ENCODE measurements at regions not wholly inside any gene's neighbourhood (a gene's known extent, or its start where the extent isn't known, plus 50 kb on each side); places are given as distances from the start of the nearest gene placed in this dataset.

DNA sequence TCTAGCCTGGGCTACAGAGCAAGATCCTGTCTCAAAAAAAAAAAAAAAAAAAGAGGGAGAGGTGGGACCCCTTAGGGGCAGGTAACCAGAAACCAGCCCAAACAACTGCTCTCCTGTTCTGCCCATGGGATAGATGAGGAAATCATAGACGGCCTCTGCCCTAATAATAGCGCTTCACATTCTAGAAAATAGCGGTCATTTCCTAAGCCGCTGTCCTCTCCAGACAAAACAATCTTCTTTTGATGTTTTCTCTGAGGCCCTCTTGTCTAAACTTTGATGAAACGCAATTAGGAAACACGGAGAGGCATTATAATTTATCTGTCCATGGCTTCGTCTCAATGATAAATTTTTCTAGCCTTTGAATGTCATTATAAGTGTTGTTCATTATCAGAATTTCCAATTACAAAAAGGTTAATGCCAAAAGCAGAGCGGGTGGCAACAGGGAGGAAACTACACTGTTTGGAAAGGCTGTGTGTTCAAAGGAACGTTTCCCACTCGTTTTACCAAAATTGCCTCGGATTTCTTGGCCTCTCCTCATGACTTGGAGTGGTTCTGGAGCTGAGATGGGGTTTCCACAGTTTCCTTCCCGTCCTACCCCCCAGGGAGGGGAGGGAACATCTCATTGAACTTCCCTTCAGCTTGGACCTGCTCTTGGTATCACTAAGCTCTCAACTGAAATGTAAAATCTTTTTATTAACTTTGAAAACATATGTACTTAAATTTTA lies 151.6 kb upstream of the ZNF236 start:
- no peak for DNase-seq
- intact Hi-C loops (cut with DNase I; ENCODE audit: low total_unique reads) (no loop called here), in situ Hi-C loops (cut with MboI; ENCODE audit: low pct_ligation_motif_present in 1 of 4, low pct_unique_long_range_greater_than_20kb in 1 of 4, low sequenced_read_pairs in 3 of 4) (no loop called here)
- Histone ChIP-seq H3K4me3 (no peak overlapping the region), H3K4me1 (no peaks in the 10 kb centered on the region), H3K27ac (no peak overlapping the region), H3K9me3 (no peaks in the 10 kb centered on the region), H3K36me3 (no peaks in the 10 kb centered on the region), H3K27me3 (no peaks in the 10 kb centered on the region)
- 66 to 71% methylated on average over 7 to 12 of the region's 12 CpGs for WGBS, 2 donors (ENCODE audit: low coverage in 1 of 2)
- TF ChIP-seq, protein P1, sequence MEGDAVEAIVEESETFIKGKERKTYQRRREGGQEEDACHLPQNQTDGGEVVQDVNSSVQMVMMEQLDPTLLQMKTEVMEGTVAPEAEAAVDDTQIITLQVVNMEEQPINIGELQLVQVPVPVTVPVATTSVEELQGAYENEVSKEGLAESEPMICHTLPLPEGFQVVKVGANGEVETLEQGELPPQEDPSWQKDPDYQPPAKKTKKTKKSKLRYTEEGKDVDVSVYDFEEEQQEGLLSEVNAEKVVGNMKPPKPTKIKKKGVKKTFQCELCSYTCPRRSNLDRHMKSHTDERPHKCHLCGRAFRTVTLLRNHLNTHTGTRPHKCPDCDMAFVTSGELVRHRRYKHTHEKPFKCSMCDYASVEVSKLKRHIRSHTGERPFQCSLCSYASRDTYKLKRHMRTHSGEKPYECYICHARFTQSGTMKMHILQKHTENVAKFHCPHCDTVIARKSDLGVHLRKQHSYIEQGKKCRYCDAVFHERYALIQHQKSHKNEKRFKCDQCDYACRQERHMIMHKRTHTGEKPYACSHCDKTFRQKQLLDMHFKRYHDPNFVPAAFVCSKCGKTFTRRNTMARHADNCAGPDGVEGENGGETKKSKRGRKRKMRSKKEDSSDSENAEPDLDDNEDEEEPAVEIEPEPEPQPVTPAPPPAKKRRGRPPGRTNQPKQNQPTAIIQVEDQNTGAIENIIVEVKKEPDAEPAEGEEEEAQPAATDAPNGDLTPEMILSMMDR (IDR thresholded peaks at IDR 0.05): no peak
- TF ChIP-seq EP300 (IDR thresholded peaks at IDR 0.05; ENCODE audit: low read depth) (no peak), POLR2A (IDR thresholded peaks at IDR 0.05) (no peak), POLR2AphosphoS5 (IDR thresholded peaks at IDR 0.05) (no peak)

- in situ Hi-C loops (cut with MboI; ENCODE audit: low pct_ligation_motif_present in 1 of 4, low pct_unique_long_range_greater_than_20kb in 1 of 4, low sequenced_read_pairs in 3 of 4) (no loop called here), intact Hi-C loops (cut with DNase I; ENCODE audit: low total_unique reads) (no loop called here)
- DNase-seq: no peak
- H3K4me1 ChIP-seq: no peaks in the 10 kb centered on the region
- no peak overlapping the region for H3K27ac ChIP-seq
- H3K27me3 ChIP-seq: no peaks in the 10 kb centered on the region
- TF ChIP-seq POLR2A (IDR thresholded peaks at IDR 0.05) (no peak), POLR2AphosphoS5 (IDR thresholded peaks at IDR 0.05) (no peak), EP300 (IDR thresholded peaks at IDR 0.05; ENCODE audit: low read depth) (no peak)
- TF ChIP-seq, protein P1 (IDR thresholded peaks at IDR 0.05): no peak
- 78% methylated on average over 5 of the region's 5 CpGs; no CpG with 5 or more reads in 1 of the 2 donors for WGBS, 2 donors (ENCODE audit: low coverage in 1 of 2)
- H3K4me3 ChIP-seq: no peak overlapping the region
- H3K36me3 ChIP-seq: no peaks in the 10 kb centered on the region
- no peaks in the 10 kb centered on the region for H3K9me3 ChIP-seq
Measured at GRCh38 chr18:76668546-76668945, 153.8 kb upstream of the ZNF236 start.

GRCh38 chr18:76668119-76668518 lies 154.2 kb upstream of the ZNF236 start:
- Histone ChIP-seq H3K36me3 (no peaks in the 10 kb centered on the region), H3K27me3 (no peaks in the 10 kb centered on the region), H3K4me3 (no peak overlapping the region), H3K9me3 (no peaks in the 10 kb centered on the region), H3K27ac (no peak overlapping the region), H3K4me1 (no peaks in the 10 kb centered on the region)
- no peak for TF ChIP-seq POLR2A (IDR thresholded peaks at IDR 0.05)
- 93 to 100% methylated on average over 1 to 8 of the region's 8 CpGs for WGBS, 2 donors (ENCODE audit: low coverage in 1 of 2)
- in situ Hi-C loops (cut with MboI; ENCODE audit: low pct_ligation_motif_present in 1 of 4, low pct_unique_long_range_greater_than_20kb in 1 of 4, low sequenced_read_pairs in 3 of 4): no loop called here
- no peak for DNase-seq
- intact Hi-C loops (cut with DNase I; ENCODE audit: low total_unique reads): no loop called here

GRCh38 chr18:76667603-76668002 lies 154.8 kb upstream of the ZNF236 start:
- in situ Hi-C loops (cut with MboI; ENCODE audit: low pct_ligation_motif_present in 1 of 4, low pct_unique_long_range_greater_than_20kb in 1 of 4, low sequenced_read_pairs in 3 of 4): no loop called here
- no peak overlapping the region for H3K4me3 ChIP-seq
- DNase-seq: no peak
- H3K9me3 ChIP-seq: no peaks in the 10 kb centered on the region
- WGBS, 2 donors (ENCODE audit: low coverage in 1 of 2): 94% methylated on average over 12 of the region's 12 CpGs; no CpG with 5 or more reads in 1 of the 2 donors
- intact Hi-C loops (cut with DNase I; ENCODE audit: low total_unique reads): no loop called here
- no peak for TF ChIP-seq EP300 (IDR thresholded peaks at IDR 0.05; ENCODE audit: low read depth)
- TF ChIP-seq POLR2AphosphoS5 (IDR thresholded peaks at IDR 0.05): no peak
- TF ChIP-seq POLR2A (IDR thresholded peaks at IDR 0.05): no peak
- TF ChIP-seq, protein P1 (IDR thresholded peaks at IDR 0.05): no peak
- H3K4me1 ChIP-seq: no peaks in the 10 kb centered on the region
- H3K27me3 ChIP-seq: no peaks in the 10 kb centered on the region
- no peaks in the 10 kb centered on the region for H3K36me3 ChIP-seq
- H3K27ac ChIP-seq: no peak overlapping the region

DNA sequence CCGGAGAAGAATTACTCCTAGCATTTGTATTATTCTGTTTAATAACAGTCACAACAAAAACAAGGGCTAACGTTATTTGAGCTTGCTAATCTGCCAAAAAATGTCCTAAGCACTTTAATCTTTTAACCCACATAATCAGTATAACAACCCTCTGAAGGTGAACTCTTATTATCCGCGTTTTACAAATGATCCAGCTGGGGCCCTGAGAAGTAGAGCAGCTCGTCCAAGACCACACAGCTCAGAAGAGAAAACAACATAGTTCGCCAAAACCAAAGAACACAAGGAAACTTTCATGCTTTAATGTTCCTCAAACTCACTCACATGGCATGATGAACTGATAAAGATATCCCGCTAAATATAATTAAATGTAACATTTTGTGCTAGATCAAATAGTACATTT lies 159.7 kb upstream of the ZNF236 start:
- Histone ChIP-seq H3K9me3 (no peaks in the 10 kb centered on the region), H3K4me1 (no peaks in the 10 kb centered on the region), H3K27me3 (no peaks in the 10 kb centered on the region), H3K27ac (no peak overlapping the region), H3K36me3 (no peaks in the 10 kb centered on the region), H3K4me3 (no peak overlapping the region)
- intact Hi-C loops (cut with DNase I; ENCODE audit: low total_unique reads): no loop called here
- in situ Hi-C loops (cut with MboI; ENCODE audit: low pct_ligation_motif_present in 1 of 4, low pct_unique_long_range_greater_than_20kb in 1 of 4, low sequenced_read_pairs in 3 of 4): no loop called here
- no peak for DNase-seq
- TF ChIP-seq, protein P1 (IDR thresholded peaks at IDR 0.05): no peak
- TF ChIP-seq POLR2A (IDR thresholded peaks at IDR 0.05): no peak
- TF ChIP-seq POLR2AphosphoS5 (IDR thresholded peaks at IDR 0.05): no peak
- TF ChIP-seq EP300 (IDR thresholded peaks at IDR 0.05; ENCODE audit: low read depth): no peak
- WGBS, 2 donors (ENCODE audit: low coverage in 1 of 2): 52 to 55% methylated on average over 5 to 7 of the region's 7 CpGs

Measured in transverse colon (tissue), 4 donors.